ENCODE measurements at regions not wholly inside any gene's neighbourhood (a gene's known extent, or its start where the extent isn't known, plus 50 kb on each side); places are given as distances from the start of the nearest gene placed in this dataset.

DNA sequence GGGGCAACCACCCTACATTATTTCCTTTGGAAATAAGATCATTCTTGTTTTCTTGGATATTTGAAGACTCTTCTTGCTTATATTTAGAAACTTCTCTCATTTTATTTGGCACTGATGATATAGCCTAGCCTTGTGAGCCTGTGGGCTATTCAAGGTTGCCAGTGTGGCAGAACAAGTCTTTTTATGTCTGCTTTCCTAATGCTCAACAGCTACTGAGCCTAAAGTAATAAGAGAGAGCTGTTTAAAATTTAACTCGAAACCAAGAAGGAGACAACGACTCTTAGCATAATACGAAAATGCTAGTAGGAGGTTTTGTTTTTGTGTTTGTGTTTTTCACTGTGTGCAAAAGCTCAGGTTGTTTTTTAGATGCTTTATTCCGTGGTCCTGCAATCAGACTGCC is 104.0 kb upstream of the CPM start:
- no peaks in the 10 kb centered on the region for H3K9me3 ChIP-seq (ENCODE audit: control insufficient read depth, insufficient read depth, low read length)
- DNase-seq (ENCODE audit: low read depth, low spot score): no peak
- H3K27ac ChIP-seq (ENCODE audit: low read depth, low read length): no peak overlapping the region
- no peak overlapping the region for H3K4me3 ChIP-seq (ENCODE audit: low read depth, low read length)
- ChIA-PET POLR2A (no interaction called here), CTCF (interaction anchor here (0.6 to 1.5 kb wide), 3 partner anchors 8 to 33 kb away, joined by 3 to 5 read pairs (median 3); no protein-coding TSS in a partner anchor)
- no peaks in the 10 kb centered on the region for H3K27me3 ChIP-seq (ENCODE audit: control insufficient read depth, insufficient read depth, low read length)
- TF ChIP-seq, protein P1, sequence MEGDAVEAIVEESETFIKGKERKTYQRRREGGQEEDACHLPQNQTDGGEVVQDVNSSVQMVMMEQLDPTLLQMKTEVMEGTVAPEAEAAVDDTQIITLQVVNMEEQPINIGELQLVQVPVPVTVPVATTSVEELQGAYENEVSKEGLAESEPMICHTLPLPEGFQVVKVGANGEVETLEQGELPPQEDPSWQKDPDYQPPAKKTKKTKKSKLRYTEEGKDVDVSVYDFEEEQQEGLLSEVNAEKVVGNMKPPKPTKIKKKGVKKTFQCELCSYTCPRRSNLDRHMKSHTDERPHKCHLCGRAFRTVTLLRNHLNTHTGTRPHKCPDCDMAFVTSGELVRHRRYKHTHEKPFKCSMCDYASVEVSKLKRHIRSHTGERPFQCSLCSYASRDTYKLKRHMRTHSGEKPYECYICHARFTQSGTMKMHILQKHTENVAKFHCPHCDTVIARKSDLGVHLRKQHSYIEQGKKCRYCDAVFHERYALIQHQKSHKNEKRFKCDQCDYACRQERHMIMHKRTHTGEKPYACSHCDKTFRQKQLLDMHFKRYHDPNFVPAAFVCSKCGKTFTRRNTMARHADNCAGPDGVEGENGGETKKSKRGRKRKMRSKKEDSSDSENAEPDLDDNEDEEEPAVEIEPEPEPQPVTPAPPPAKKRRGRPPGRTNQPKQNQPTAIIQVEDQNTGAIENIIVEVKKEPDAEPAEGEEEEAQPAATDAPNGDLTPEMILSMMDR (IDR thresholded peaks at IDR 0.05; ENCODE audit: low read depth, low read length): no peak

DNA sequence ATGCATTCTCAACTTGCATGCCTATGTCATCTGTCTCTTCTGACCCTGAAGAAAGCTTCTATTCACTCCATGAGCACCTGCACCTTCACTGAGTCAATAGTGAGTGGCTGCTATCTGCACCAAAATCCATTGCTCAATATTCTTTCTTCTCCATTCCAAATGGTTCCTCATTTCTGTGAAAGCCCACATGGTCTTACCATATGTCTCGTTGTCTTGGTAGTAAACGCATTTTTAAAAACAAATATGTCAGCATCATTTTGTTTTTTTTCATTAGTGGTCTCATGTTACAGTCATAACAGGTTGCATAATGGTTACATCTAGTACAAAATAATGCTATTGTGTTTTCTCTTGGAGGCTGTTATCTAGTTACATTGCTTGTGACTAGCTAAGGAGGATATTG is 106.9 kb upstream of the CPM start:
- no peaks in the 10 kb centered on the region for H3K27me3 ChIP-seq (ENCODE audit: control insufficient read depth, insufficient read depth, low read length)
- no peak for DNase-seq (ENCODE audit: low read depth, low spot score)
- H3K9me3 ChIP-seq (ENCODE audit: control insufficient read depth, insufficient read depth, low read length): no peaks in the 10 kb centered on the region
- no peak overlapping the region for H3K4me3 ChIP-seq (ENCODE audit: low read depth, low read length)
- ChIA-PET POLR2A (no interaction called here), CTCF (interaction anchor here (0.5 to 1.2 kb wide), 3 partner anchors 30 to 142 kb away, joined by 3 to 5 read pairs (median 3); no protein-coding TSS in a partner anchor)
- H3K27ac ChIP-seq (ENCODE audit: low read depth, low read length): no peak overlapping the region
- TF ChIP-seq, protein P1 (IDR thresholded peaks at IDR 0.05; ENCODE audit: low read depth, low read length): no peak

DNA sequence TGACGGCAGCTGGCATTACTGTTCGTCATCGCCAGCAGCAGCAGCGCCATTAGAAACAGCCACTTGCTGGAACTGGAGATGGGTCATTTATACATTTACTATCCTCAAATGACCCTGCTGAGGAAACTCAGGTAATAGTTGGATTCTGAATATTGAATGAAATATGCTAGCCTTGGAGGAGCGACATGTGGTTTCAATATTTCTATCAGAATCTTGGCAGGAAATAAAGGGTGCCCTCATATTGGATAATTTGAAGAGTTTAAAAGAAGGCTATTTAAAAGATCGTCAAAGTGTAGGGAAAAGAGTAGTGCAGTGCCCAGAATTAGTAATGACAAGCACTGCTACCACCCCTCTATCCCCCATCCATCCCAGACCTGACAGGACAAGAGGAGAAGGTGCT is 109.6 kb upstream of the CPM start:
- POLR2A ChIA-PET: interaction anchor here (0.6 kb wide), 1 partner anchor 14 kb away, joined by 3 read pairs; no protein-coding TSS in a partner anchor
- no peak overlapping the region for H3K27ac ChIP-seq (ENCODE audit: low read depth, low read length)
- H3K4me3 ChIP-seq (ENCODE audit: low read depth, low read length): no peak overlapping the region
- CTCF ChIA-PET: no interaction called here
- H3K27me3 ChIP-seq (ENCODE audit: control insufficient read depth, insufficient read depth, low read length): no peaks in the 10 kb centered on the region
- no peak for DNase-seq (ENCODE audit: low read depth, low spot score)
- no peaks in the 10 kb centered on the region for H3K9me3 ChIP-seq (ENCODE audit: control insufficient read depth, insufficient read depth, low read length)
- TF ChIP-seq, protein P1 (IDR thresholded peaks at IDR 0.05; ENCODE audit: low read depth, low read length): no peak

GRCh38 chr12:69042970-69043369 is 110.0 kb upstream of the CPM start:
- TF ChIP-seq, protein P1 (IDR thresholded peaks at IDR 0.05; ENCODE audit: low read depth, low read length): no peak
- ChIA-PET POLR2A (interaction anchor here (0.6 kb wide), 1 partner anchor 14 kb away, joined by 3 read pairs; no protein-coding TSS in a partner anchor), CTCF (no interaction called here)
- H3K27ac ChIP-seq (ENCODE audit: low read depth, low read length): no peak overlapping the region
- H3K9me3 ChIP-seq (ENCODE audit: control insufficient read depth, insufficient read depth, low read length): no peaks in the 10 kb centered on the region
- no peak for DNase-seq (ENCODE audit: low read depth, low spot score)
- no peaks in the 10 kb centered on the region for H3K27me3 ChIP-seq (ENCODE audit: control insufficient read depth, insufficient read depth, low read length)
- H3K4me3 ChIP-seq (ENCODE audit: low read depth, low read length): no peak overlapping the region

DNA sequence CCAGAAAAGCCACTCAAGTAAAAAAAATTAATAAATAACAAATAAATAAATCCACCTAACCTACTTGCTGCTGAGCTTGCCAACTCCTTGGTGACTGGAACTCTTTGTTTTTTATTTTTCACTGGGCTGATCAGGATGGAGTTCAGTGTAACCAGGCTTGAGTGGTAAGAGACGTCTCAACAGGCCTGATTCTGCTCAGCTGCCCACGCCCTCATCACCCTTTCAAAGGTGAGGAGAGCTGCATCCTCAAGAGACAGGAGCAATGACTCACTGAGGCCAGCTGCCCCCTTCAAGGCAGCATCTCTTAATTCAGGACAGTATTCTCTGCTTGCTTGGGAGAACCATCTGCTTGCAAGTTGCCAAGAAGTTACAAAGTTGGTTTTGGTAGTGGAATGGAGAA is 111.9 kb upstream of the CPM start:
- POLR2A ChIA-PET: no interaction called here
- CTCF ChIA-PET: interaction anchor here (0.6 kb wide), 2 partner anchors 8 to 99 kb away, joined by 3 to 5 read pairs; no protein-coding TSS in a partner anchor

More for the DNA sequence above, 111.9 kb upstream of the CPM start:
- no peak for DNase-seq (ENCODE audit: low read depth, low spot score)
- H3K27me3 ChIP-seq (ENCODE audit: control insufficient read depth, insufficient read depth, low read length): no peaks in the 10 kb centered on the region
- H3K27ac ChIP-seq (ENCODE audit: low read depth, low read length): no peak overlapping the region
- TF ChIP-seq, protein P1 (IDR thresholded peaks at IDR 0.05; ENCODE audit: low read depth, low read length): no peak
- no peaks in the 10 kb centered on the region for H3K9me3 ChIP-seq (ENCODE audit: control insufficient read depth, insufficient read depth, low read length)
- H3K4me3 ChIP-seq (ENCODE audit: low read depth, low read length): no peak overlapping the region

Measured in AG04450 (cell line).